A673 (cell line): ENCODE measurements at regions not wholly inside any gene's neighbourhood (a gene's known extent, or its start where the extent isn't known, plus 50 kb on each side); places are given as distances from the start of the nearest gene placed in this dataset.

Experiments used
- CTCF ChIP-seq: fragments of 300-800, 200-600 bp; sonication (generic); conservative IDR thresholded peaks from 2 replicates; pipeline ENCODE4 v1.5.1; 2017; ENCODE audit warnings: low read depth, mild to moderate bottlenecking, antibody characterized with exemption, low read length, moderate library complexity, mixed read lengths
- EZH2 ChIP-seq: fragments of 200-600 bp; sonication (generic); IDR thresholded peaks from 2 replicates; pipeline ENCODE4 v1.6.1; 2017; ENCODE audit warnings: borderline replicate concordance, low read depth, mild to moderate bottlenecking, mixed read lengths, antibody characterized with exemption, low read length; ENCODE audit not compliant: poor library complexity, severe bottlenecking

- TF ChIP-seq EZH2 (no peak), CTCF (no peak)
Observed at GRCh38 chr12:75943730-75944096, 87.9 kb downstream of the PHLDA1 start.
